Dendritic cell treated with granulocyte-macrophage colony-stimulating factor and Interleukin-4, amounts not matched to agents 40 ng/mL and 50 ng/mL, for 4 days (primary cell): ENCODE measurements at regions not wholly inside any gene's neighbourhood (a gene's known extent, or its start where the extent isn't known, plus 50 kb on each side); places are given as distances from the start of the nearest gene placed in this dataset.

Experiments used
- H3K27ac Mint-ChIP-seq: one replicate; pipeline ENCODE4 v1.8.0; 2022; ENCODE audit warnings: mild to moderate bottlenecking, mixed read lengths
- H3K27me3 Mint-ChIP-seq: one replicate; pipeline ENCODE4 v1.8.0; 2022; ENCODE audit warnings: mild to moderate bottlenecking, mixed read lengths
- H3K36me3 Mint-ChIP-seq: one replicate; pipeline ENCODE4 v1.8.0; 2022; ENCODE audit warnings: low read depth, mixed read lengths
- H3K4me1 Mint-ChIP-seq: one replicate; pipeline ENCODE4 v1.8.0; 2022; ENCODE audit warnings: low read depth, mixed read lengths
- H3K4me3 Mint-ChIP-seq: one replicate; pipeline ENCODE4 v1.8.0; 2022; ENCODE audit warnings: mild to moderate bottlenecking, moderate library complexity, mixed read lengths
- H3K9me3 Mint-ChIP-seq: one replicate; pipeline ENCODE4 v1.8.0; 2022; ENCODE audit warnings: mixed read lengths
- intact Hi-C: fragments of 100-400 bp; cut with micrococcal nuclease; formaldehyde crosslinking; loops from one replicate; pipeline ENCODE4 v1.15.0; 2022

- Mint-ChIP-seq H3K4me1 (no peaks in the 10 kb centered on the region), H3K27me3 (peaks cover 7% of the 10 kb centered on the region), H3K27ac (no peak overlapping the region), H3K4me3 (no peak overlapping the region), H3K36me3 (no peaks in the 10 kb centered on the region), H3K9me3 (no peaks in the 10 kb centered on the region)
- intact Hi-C loops = no loop called here
Observed at GRCh38 chr14:21724090-21724973, 50.7 kb upstream of the OR4E1 start.

- Mint-ChIP-seq H3K27ac (no peak overlapping the region), H3K27me3 (peaks cover 10% of the 10 kb centered on the region), H3K4me1 (no peaks in the 10 kb centered on the region), H3K9me3 (no peaks in the 10 kb centered on the region), H3K36me3 (no peaks in the 10 kb centered on the region), H3K4me3 (no peak overlapping the region)
- intact Hi-C loops = no loop called here
Observed at GRCh38 chr14:21723431-21724045, 49.9 kb upstream of the OR4E1 start.
